ENCODE measurements at regions not wholly inside any gene's neighbourhood (a gene's known extent, or its start where the extent isn't known, plus 50 kb on each side); places are given as distances from the start of the nearest gene placed in this dataset.

DNA sequence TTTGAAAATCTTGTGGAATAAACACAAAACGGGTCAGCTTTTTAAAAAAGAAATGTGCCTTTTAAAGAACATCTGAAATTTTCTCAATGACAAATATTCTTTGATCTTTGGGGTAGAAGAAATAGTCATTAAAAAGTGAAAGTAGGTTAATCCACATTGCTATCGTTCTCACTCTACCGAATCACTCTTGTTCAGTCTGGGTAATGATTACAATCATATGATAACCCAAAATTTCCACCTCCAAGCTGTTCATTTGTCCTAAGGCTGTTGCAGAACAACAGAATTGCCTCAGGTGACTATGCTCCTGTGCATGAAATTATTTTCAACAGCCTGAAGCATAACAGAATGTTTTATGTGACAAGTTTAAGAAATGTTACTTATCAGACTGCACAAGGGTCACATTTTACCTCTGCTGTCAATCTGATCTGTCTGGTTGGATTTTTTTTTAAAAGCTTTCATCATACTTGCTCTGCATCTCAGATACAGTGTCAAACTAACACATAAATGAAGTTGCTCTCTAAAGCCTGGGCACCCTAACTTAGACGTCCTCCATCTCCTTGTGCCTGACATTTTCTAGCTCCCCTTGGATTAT, 227.3 kb downstream of the LURAP1L start:
- Histone ChIP-seq H3K4me1 (ENCODE audit: control insufficient read depth, insufficient read depth, low read length) (no peaks in the 10 kb centered on the region), H3K27ac (ENCODE audit: extremely low read depth, low read depth, low read length) (no peak overlapping the region), H3K4me3 (ENCODE audit: low read depth, low read length) (no peak overlapping the region), H3K36me3 (ENCODE audit: control insufficient read depth in 2 of 2, insufficient read depth in 1 of 2, low read length in 2 of 2) (no peaks in the 10 kb centered on the region), H3K9me3 (ENCODE audit: control insufficient read depth, insufficient read depth, low read depth, low read length) (no peaks in the 10 kb centered on the region)
- CTCF ChIA-PET: interaction anchor here (0.6 to 1.1 kb wide), 2 partner anchors 276 to 283 kb away, joined by 3 to 4 read pairs; no protein-coding TSS in a partner anchor
- TF ChIP-seq ZSCAN5A (tag by site-specific recombination; IDR thresholded peaks at IDR 0.05) (no peak), MZF1 (tag by site-specific recombination; IDR thresholded peaks at IDR 0.05; ENCODE audit: borderline replicate concordance) (no peak), ZNF19 (tag by site-specific recombination; IDR thresholded peaks at IDR 0.05; ENCODE audit: low read depth) (no peak), ZSCAN16 (tag by site-specific recombination; IDR thresholded peaks at IDR 0.05) (no peak), KLF9 (tag by site-specific recombination; IDR thresholded peaks at IDR 0.05; ENCODE audit: low read depth) (no peak), TSHZ1 (tag by site-specific recombination; IDR thresholded peaks at IDR 0.05; ENCODE audit: borderline replicate concordance) (no peak), ZNF670 (tag by site-specific recombination; IDR thresholded peaks at IDR 0.05; ENCODE audit: low read depth) (no peak), ZNF239 (tag by site-specific recombination; IDR thresholded peaks at IDR 0.05) (no peak), ZNF433 (tag by site-specific recombination; IDR thresholded peaks at IDR 0.05; ENCODE audit: low read depth) (no peak), ZNF10 (tag by site-specific recombination; IDR thresholded peaks at IDR 0.05) (no peak), ZNF302 (tag by site-specific recombination; IDR thresholded peaks at IDR 0.05; ENCODE audit: low read depth) (no peak), EGR2 (tag by site-specific recombination; IDR thresholded peaks at IDR 0.05; ENCODE audit: low read depth) (no peak)
- TF ChIP-seq, protein P1, sequence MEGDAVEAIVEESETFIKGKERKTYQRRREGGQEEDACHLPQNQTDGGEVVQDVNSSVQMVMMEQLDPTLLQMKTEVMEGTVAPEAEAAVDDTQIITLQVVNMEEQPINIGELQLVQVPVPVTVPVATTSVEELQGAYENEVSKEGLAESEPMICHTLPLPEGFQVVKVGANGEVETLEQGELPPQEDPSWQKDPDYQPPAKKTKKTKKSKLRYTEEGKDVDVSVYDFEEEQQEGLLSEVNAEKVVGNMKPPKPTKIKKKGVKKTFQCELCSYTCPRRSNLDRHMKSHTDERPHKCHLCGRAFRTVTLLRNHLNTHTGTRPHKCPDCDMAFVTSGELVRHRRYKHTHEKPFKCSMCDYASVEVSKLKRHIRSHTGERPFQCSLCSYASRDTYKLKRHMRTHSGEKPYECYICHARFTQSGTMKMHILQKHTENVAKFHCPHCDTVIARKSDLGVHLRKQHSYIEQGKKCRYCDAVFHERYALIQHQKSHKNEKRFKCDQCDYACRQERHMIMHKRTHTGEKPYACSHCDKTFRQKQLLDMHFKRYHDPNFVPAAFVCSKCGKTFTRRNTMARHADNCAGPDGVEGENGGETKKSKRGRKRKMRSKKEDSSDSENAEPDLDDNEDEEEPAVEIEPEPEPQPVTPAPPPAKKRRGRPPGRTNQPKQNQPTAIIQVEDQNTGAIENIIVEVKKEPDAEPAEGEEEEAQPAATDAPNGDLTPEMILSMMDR (tag by site-specific recombination; IDR thresholded peaks at IDR 0.05): no peak
- POLR2A ChIA-PET: no interaction called here

GRCh38 chr9:13002740-13003139, 227.9 kb downstream of the LURAP1L start:
- H3K36me3 ChIP-seq (ENCODE audit: control insufficient read depth in 2 of 2, insufficient read depth in 1 of 2, low read length in 2 of 2): no peaks in the 10 kb centered on the region
- no peak overlapping the region for H3K4me3 ChIP-seq (ENCODE audit: low read depth, low read length)
- no peak overlapping the region for H3K27ac ChIP-seq (ENCODE audit: extremely low read depth, low read depth, low read length)
- ChIA-PET POLR2A (no interaction called here), CTCF (interaction anchor here (1.1 kb wide), 1 partner anchor 284 kb away, joined by 3 read pairs; no protein-coding TSS in a partner anchor)
- no peaks in the 10 kb centered on the region for H3K4me1 ChIP-seq (ENCODE audit: control insufficient read depth, insufficient read depth, low read length)
- TF ChIP-seq ZNF518A (tag by site-specific recombination; conservative IDR thresholded peaks at IDR 0.05; ENCODE audit: low read depth): no peak
- TF ChIP-seq ZNF664 (tag by site-specific recombination; IDR thresholded peaks at IDR 0.05): no peak
- H3K9me3 ChIP-seq (ENCODE audit: control insufficient read depth, insufficient read depth, low read depth, low read length): no peaks in the 10 kb centered on the region
